DMS 273 (cell line): ENCODE measurements at regions not wholly inside any gene's neighbourhood (a gene's known extent, or its start where the extent isn't known, plus 50 kb on each side); places are given as distances from the start of the nearest gene placed in this dataset.

Source experiments
- DNase-seq: peaks from one replicate; lab custom pipeline; 2025; ENCODE audit not compliant: unreplicated experiment; lab: John Stamatoyannopoulos, UW

DNA sequence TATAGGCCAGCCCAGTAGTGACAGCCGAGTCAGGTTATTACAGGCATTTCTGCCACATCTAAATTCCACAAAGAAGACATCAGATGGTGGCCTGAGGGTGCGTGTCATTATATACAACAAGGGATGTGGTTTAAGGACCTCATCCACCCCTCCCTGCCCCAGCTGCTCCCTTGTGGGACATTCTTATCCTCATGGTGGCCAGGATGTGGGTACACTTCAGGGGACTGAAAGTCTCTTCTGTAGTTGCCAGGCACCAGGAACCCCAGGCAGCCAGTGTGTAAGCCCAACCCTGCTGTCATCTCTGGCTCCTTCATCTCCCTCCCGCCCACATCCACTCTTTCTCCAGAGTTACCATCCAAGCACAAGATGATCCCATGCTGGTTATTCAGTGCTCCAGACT is 224.9 kb upstream of the TOPAZ1 start:
- no peak for DNase-seq

- no peak for DNase-seq
These were observed 222.8 kb upstream of the TOPAZ1 start for GRCh38 chr3:44018926-44019325.

DNA sequence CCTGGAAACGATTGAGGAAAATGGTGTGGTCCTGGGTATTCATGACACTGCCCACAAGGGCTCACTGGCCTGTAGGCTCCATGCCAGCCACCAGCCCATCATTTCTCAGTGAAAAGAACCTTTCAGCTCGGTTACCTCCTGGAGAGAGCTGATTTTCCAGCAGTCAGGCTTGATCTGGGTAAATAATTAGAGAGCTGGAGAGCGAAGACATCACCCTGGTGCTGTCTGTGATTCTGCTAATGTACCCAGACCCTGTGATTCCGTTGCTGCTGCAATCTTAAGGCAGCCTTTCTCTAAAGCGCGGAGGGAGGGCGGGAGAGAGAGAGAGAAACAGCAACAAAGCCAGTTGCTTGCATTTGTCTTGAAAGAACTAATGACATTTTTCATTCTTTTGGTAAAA is 221.9 kb upstream of the TOPAZ1 start:
- DNase-seq: no peak

- DNase-seq: no peak
These were observed 221.5 kb upstream of the TOPAZ1 start for GRCh38 chr3:44020143-44020542.

GRCh38 chr3:44021651-44022594 is 219.8 kb upstream of the TOPAZ1 start:
- no peak for DNase-seq

GRCh38 chr3:44023961-44024593 is 217.6 kb upstream of the TOPAZ1 start:
- no peak for DNase-seq

- DNase-seq: no peak
These were observed 215.3 kb upstream of the TOPAZ1 start for GRCh38 chr3:44026220-44026865.

GRCh38 chr3:44029100-44029499 is 212.6 kb upstream of the TOPAZ1 start:
- DNase-seq: no peak

DNA sequence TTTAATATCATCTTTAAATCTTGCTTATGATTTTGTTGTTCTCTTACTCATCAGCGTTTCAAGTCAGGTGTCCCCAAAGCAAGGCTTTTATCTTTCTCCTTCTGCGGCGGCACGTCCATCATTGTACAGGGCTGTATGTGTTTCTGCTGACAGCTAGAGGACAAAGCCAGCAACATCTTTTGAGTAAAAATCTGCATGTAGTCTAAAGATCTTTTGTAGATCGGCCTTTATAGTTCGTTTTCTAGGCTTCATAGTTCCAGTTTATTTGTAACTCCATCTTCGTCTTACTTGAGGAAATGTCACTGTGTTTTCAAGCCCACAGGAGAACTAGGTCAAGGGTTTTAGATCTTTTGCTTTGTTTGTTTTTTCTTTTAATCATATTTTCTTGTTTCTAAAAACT is 211.4 kb upstream of the TOPAZ1 start:
- no peak for DNase-seq

DNA sequence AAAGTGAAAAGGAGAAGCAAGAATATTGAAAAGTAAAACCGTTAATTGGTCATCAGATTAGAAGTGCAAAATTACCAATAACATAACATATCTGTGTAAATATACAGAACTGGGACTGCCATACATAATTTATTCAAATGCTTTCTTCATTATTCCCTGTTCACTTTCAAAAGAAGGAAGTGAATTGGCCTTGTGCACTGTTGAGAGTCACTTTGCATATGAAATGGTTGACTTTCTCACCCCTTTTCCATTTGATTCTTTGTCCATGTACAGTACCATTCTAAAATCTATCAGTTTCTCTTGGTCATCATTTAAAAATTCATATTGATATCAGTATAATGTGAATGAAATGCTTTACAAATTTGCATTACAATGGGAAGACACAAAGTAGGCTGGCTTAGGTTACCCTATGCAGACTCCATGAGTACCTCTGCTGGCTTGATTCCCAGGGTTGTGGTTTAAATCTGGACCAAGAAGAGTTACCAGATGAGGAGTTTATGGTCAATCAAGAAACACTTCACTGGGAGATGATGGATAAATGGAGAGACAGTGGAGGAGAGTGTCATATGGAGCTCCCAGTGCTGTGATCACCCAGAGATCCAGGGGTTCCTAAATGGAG is 210.9 kb upstream of the TOPAZ1 start:
- no peak for DNase-seq

- DNase-seq: no peak
These were observed 210.0 kb upstream of the TOPAZ1 start for GRCh38 chr3:44031387-44032380.

- no peak for DNase-seq
These were observed 209.2 kb upstream of the TOPAZ1 start for GRCh38 chr3:44032487-44032886.

DNA sequence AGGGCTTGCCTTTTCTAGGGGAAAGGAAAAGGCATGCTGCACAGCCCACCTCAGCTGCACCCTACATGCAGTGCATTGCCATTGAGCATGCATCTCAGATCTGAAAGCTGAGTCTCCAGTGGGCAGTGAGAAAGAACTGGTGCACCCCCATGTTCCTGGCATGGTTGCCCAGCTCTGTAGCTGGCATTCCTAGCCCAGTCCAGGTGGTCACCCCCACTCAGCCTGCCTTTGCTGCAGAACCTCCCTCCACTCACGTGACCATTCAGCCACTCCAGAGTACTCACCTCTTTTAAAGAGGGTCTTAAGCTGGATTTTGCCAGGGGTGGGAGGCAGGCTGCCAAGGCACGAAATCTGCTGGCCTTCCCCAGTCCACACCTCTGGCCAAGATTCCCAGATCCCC is 208.6 kb upstream of the TOPAZ1 start:
- DNase-seq: no peak

DNA sequence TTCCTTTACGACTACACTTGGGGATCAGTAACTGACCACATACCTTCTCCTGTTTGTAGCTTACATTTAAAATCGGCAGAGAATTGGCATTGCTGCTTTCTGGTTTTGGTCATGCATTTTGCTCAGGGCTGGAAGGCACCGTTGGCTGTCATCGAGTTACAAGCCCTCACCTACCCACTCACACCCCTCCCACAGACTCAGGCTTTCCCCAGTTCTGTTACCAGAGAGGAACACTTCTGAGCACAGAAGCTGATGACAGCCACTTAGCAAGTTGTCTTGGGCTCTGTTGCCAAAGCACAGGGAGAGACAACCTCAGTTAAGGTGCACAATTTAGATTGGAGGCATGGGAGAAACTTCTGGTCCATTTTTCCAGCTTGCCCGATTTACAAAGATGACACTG is 204.8 kb upstream of the TOPAZ1 start:
- DNase-seq: no peak

DNA sequence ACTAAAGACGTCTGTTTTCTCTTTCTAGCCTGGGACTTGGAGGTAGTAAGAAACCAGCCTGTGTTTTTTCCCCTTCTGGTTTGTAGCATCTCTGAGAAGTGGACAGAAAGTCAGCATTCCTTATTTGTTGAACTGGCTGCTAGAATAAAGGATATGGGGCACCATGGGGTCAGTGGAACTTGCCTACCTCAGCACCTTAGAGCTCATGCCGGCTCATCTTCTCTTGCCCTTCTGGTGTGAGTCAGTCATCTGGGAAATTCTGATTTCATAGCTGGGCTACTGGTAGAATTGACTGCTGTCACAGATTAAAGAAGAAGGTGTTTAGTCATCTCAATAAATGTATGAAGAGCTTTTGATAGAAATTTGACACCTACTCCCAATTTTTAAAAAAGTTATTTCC is 202.7 kb upstream of the TOPAZ1 start:
- no peak for DNase-seq

GRCh38 chr3:44041726-44042125 is 200.0 kb upstream of the TOPAZ1 start:
- no peak for DNase-seq

DNA sequence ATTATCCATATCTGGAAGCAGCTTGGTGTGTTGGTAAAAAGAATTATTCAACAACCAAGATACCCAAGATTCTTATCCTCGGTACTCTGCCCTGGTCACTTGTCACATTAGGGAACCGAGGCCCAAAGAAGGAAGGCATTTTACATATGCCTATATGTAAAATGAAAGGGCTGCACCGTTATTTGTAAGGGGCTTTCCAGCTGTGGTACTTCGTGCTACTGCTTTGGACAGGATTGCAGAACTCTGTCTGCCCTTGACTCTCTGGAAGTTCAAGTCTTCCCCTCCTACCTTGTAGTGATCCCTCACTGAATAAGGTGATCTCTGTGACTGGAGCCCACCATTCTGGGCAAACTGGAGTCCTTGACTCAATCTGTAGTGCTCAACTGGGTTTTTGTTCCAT is 198.9 kb upstream of the TOPAZ1 start:
- DNase-seq: no peak

DNA sequence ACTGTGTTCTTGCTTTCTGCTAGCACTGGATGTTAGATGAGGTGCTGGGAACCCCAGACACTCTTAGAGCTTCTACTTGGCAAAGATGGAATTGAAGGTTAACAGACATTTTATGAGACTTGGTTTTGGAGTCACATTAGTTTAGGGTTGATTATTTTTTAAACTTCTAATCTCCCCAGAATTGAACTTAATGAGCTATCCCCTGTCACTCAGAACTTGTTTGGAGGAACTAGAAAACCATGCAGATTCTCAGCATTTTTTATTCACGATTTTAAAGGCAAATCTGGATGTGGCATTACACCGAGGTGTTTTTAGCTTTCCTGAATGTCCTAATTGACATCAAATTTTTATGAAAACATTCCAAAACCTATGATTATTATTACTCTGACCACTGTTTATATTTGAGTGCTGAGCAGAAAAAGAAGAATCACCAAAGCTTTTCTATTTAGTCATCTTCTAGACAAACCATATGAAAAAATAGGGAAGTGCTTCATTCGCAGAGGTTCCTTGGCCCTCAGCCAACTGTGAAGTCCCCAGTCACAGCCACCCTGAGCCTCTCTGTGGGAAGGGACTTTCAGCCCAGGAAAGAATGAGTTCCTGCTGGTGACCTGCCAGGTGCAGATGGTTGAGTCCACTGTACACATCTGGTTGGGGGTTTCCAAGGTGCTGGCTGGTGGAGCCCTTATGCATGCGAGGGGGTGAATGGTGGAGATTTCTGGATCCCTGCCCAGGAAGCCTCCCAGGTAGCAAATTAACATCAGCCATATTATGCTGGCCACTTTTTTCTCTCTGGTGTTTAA is 196.0 kb upstream of the TOPAZ1 start:
- peak; percentile 65 for DNase-seq

DNA sequence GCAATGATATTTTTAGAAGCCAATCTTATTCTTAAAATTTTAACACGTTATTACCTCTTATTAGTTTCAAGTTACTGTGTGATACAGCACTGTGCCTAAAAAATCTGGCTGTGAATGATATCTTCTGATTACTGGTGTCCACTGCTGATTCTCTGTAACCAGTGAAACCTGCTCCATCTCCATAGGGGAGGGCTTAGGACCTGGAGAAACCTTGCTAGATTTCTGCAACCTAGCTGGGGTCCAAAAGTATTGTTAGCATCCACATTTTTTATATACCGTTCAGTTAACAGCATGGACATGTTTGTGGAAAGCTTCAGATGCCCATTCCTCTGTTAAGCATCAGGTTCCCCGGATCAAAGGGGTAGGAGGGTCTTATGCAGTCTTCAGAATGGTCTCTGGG is 193.9 kb upstream of the TOPAZ1 start:
- no peak for DNase-seq
